GM19467 (cell line): ENCODE measurements at regions not wholly inside any gene's neighbourhood (a gene's known extent, or its start where the extent isn't known, plus 50 kb on each side); places are given as distances from the start of the nearest gene placed in this dataset.

Source experiments
- ATAC-seq: cut with Tn5 transposase; IDR thresholded peaks from one replicate; pipeline ENCODE4 v1.9.1; 2021; ENCODE audit warnings: mild to moderate bottlenecking, moderate library complexity; ENCODE audit not compliant: unreplicated experiment

DNA sequence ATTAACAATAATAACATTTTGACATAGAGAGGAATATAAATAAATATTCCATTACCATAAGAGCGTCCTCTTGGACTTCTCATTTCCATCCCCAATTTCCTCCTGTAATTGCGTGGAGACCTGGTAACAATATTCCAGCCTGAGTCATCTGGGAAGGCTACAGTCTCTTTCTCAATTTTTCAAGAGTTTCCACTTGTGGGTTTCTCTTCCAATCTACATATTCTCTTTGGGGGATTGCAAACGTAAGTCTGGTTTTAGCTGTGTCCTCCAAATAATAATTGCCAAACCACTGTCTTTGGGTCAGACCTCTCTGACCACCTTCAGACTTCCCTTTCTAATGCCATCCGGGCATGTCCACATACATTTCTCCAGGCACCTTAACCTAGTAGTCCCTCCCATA, 124.5 kb upstream of the USP24 start:
- ATAC-seq, result no peak

DNA sequence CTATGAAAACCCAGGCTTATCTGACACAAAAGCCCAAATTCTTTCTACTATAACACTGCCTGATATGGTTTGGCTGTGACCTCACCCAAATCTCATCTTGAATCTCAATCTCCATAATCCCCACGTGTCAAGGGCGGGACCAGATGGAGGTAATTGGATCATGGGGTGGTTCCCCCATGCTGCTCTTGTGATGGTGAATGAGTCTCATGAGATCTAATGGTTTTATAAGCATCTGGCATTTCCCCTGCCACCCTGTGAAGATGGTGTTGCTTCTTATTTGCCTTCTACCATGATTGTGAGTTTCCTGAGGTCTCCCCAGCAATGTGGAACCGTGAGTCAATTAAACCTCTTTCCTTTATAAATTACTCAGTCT, 123.3 kb upstream of the USP24 start:
- no peak for ATAC-seq

DNA sequence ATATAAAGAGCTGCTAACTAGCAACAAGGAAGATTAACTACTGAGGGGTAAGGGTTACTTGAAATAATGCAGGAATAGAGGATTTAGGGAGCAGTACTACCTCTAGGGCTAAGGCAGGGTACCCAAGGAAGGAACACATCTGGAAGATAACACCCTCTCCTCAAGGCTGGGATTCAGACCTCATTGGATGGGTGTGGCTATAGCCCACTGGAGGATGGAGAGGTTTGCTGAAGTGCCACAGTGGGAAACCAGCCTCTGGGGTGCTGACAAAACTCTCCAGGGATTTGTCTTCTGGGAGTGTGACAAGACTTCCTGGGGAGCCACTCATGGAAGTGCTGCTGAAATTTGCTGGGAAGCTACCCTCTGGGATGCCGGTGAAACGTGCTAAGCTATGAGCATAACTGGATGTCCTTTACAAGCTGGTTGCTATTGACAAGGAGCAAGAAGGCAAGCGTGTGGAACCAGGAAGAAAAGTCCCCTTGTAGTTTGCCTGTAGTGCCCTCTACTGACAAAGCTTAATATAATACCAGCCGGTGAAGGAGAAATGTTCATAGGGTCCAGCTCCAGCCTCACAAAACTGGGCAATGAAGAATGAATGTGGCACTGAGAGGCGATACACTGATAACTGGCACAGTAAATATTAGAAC, 122.8 kb upstream of the USP24 start:
- no peak for ATAC-seq

DNA sequence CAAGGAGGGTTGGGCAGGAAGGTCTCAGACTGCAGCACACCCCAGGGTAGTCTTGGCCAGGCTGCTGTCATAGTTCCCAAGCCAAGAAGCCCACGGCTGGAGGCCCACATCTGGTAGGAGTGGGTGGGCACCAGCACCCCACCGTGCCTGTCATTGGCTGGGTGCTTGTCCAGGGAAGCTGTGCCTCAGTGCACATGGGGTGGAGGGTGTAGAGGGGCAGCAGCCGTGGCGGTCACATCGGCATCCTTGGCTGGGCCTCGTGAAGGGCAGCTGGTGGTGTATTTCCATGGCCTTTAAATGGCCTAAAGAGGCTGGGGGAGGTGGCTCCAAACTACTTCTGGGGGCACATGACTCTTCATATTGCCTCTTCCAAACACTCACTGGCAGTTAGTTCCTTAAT, 119.6 kb upstream of the USP24 start:
- ATAC-seq, result no peak

DNA sequence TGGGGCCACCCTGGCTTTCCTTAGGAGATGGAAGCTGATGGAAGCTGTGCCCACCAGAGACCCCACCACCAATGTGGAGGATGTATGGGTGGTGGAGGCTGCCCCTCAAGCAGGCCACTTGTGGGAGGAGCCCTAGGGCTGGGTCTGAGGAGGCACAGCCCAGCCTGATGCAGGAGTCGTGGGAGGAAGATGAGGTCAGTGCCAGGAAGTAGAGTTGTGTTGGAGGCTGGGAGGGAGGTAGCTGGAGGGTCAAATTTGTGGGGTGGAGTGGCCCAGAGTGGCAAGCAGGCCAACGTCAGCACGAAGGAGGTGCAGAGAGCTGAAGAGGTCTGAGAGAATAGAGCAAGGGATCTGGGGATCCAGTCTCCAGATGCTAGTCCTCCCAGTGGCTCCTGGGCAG, 119.0 kb upstream of the USP24 start:
- ATAC-seq, result no peak

DNA sequence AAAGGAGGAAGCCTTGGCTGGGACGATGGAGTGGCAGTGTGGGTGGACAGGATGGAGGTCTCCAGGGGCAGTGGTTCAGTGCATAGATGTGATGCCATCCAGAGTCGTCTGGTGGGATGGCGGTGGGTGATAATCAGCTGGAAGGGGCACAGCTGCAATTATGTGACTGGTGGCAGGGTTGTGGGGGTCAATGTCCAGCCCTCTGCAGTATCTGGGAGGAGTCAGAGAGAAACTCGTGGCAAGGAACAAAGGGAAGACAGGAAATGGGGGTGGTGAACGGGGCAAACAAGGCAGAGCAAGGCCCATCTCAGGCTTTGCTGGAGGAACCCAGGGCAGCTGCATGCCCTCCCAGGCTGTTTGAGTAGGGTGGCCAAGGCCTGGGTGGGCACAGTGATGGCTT, 118.3 kb upstream of the USP24 start:
- no peak for ATAC-seq

DNA sequence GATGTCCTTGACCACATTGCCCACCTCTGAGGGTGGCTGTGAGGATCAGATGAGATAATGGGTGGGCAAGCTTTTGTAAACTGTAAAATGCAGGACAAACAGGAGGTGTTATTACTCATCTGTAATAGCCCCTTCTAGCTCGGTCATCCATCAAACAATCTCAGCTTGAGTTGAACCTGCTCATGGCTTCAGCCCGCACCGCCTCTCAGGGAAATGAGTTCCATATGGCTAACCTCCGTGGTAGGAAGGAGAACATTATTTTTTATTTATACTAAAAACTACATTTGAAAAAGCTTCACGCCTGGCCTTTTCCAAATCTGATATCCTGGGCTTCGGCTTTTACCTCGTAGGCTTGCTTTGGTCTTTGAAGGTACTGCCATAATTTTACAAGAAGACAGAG, 116.2 kb upstream of the USP24 start:
- ATAC-seq, result no peak

DNA sequence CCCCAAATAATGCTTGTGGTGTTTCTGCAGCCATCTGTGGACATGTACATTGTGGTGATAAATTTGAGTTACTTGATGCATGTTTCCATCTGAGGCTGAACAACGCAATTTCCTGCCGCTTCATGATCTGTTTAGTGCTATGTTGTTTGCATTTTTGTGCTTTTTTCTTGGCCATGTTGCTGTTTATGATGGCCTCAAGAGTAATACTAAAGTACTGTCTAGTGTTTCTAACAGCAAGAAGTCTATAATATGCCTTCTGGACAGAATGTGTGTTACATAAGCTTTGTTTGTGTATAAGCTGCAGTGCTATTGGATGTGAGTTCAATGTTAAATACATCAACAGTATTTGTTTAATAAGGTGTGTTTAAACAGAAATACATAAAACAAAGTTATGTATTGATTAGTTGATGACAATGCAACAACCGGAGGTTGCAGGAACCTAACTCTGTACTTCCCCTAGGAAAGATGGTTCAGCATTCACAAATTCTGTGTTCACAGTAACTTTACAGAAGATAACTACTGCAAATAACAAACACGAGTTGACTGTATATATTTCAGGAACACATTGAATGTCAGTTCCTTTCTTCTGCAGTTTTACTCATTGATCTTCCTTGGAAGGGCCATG, 114.8 kb upstream of the USP24 start:
- ATAC-seq, result no peak

DNA sequence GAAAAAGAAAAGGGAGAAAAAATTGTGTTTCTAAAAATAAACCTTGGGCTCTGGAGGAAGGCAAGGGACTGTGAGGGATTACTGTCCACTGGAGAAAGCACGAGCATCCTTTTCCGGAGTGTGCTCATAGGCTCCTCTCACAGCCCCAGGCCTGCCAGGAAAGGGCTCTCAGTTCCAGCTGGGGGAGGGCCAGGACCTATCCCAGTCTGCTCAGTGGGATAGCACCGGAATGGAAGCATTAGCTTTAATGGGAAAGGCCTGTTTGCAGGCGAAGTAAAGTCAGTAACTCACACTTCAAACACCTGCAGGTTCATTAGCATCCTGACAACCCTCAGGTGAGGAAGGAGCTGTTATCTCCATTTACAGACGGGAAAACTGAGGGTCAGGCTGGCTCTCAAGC, 113.9 kb upstream of the USP24 start:
- no peak for ATAC-seq

DNA sequence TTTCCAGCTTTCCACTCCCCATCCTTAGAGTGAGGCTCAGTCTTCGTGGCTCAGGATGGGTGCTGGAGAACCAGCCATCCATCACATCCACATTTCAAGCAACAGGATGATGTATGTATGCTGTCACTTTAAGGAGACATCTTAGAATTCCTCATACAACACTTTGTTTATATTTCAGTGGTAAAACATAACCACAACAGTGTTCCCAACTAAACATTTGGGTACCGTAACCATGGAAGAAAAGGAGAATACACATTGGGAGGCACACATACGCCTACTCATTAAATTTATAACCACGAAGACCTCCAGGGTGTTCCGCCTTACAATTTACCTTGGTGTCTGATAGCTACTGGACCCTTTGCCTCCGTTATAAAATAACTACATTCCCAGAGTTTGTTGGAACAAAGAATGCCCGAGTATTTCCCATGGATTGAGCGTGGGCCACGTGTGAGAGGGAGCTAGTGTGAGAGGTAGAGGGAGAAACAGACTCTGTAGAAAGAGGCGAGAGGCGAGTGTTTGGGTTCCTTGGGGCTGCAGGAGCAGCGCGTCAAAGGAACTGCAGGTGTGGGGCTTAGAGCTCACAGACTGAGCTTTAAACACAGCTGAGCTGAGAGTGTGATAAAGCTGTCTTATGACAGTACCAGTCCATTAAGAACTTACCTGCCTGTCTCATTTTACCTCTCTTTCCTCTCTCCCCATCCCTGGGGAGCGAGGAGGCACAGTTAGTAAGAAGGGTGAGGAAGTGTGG, 111.5 kb upstream of the USP24 start:
- no peak for ATAC-seq

DNA sequence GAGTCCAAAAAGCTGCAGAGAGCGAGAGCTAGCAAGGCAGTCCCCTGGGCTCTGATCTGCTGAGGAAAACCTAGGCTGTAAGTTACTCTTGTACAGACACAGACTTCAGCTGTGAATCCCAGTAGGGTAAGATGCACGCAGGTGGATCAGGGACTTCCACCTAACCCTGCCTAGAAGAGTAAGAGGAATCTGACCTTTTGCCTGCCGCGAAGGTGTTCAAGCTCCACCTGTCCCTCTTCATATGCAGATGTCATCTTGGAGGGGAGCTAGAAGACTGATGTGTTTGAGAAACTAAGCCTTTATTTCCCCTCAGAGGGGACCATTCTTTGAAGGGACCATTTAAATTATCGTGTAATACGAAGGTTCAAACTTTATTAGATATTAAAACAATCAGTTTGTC, 108.6 kb upstream of the USP24 start:
- ATAC-seq, result no peak

DNA sequence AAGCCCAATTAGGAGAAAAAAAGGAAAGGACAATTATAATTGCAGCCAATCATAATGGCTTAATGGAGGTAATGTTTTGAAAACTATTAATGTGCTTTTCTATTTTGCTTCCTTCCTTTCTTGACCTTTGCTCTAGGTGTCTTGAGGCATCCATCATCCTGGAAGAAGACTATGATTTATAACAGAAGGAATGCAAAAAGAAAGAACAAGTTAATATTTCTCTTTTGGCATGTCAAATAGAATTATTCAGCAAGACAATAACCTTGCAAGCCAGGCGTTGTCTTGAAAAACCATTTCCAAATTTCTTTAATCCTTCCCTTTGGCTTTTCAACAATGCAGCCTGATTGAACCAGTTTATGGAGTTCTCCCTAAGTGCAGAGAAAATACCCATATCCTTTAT, 107.7 kb upstream of the USP24 start:
- ATAC-seq, result no peak

DNA sequence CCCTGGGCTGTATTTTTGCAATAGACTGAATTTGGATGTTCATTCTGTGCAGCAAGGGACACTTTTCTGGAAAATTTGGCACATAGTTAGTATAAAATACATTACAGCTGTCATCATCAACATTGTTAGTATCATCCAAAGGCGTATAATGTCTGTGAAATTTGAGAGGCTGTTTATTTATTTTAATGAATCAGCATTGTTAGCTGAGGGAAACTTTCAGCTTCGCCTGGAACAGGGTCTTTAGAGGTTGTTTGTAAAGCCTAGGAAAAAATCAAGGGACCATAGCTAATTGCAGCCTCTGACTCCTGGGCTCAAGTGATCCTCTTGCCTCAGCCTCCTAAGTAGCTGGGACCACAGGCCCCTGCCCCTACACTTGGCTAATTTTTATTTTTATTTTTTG, 106.8 kb upstream of the USP24 start:
- no peak for ATAC-seq

DNA sequence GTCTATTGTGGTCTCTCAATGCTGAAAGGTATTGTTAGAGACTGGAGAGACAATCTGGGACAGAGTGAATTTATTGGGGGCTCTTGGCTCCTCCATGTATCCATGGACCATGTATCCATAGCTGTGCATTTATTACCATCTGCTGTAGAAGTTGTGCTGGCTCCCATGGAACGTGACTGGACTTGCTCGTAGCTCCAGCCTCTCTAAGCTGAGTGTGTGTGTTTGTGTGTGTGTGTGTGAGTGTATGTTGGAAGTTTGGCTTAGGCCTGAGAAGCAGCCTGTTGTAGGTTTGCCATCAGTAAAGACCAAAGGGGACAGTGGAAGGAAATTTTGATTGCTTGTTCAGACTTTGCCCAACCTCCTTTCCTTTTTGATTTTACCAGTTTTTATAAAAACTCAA, 105.7 kb upstream of the USP24 start:
- ATAC-seq, result no peak

DNA sequence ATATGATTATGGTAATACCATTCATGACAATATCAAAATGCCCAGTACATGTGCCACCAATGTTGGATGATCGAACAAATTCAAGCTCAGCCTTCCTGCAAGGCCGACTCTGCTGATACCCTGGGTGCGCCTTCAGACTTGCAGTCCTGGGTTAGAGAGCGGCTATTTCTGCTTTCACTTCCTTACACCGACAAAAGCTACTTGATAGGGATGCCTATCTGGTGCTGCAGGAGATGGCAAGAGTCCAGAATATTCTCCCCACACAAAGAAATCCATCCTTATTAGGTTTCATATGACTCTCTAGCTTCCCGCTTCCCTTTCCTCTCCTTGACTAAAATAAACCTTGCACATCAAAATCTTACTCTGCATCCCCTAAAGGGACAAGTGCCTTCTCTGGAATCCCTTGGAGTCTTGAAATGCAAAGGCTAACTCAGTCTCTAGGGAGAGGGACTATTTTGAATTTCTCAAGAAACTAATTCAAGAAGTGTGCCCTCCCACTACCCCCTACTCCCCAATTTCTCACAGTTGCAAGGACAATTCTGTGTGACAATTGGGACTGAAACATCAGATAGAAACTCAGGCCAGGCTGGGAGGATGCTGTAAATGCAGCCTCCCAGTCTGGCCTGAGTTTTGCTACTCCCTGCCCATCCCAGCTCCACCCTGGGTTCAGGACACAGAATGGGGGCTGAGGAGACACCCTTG, 103.1 kb upstream of the USP24 start:
- ATAC-seq, result no peak

DNA sequence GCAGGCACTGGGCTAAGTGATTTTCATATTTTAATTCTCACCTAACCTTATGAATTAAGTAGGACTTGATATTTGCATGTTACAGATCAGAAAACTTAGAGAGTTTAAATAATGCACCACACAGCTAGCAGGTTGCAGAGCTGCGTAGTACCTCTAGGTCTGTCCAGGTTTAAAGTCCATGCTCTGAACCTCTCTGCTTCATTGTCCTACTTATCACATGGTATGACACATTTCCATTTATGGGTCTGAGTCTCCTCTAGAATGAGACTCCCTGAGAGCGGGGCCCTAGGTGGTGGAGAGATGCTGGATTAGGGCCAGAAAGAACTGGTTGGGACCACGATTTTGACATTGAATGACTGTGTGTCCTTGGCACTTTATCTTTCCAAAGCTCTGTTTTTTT, 102.5 kb upstream of the USP24 start:
- ATAC-seq, result no peak

DNA sequence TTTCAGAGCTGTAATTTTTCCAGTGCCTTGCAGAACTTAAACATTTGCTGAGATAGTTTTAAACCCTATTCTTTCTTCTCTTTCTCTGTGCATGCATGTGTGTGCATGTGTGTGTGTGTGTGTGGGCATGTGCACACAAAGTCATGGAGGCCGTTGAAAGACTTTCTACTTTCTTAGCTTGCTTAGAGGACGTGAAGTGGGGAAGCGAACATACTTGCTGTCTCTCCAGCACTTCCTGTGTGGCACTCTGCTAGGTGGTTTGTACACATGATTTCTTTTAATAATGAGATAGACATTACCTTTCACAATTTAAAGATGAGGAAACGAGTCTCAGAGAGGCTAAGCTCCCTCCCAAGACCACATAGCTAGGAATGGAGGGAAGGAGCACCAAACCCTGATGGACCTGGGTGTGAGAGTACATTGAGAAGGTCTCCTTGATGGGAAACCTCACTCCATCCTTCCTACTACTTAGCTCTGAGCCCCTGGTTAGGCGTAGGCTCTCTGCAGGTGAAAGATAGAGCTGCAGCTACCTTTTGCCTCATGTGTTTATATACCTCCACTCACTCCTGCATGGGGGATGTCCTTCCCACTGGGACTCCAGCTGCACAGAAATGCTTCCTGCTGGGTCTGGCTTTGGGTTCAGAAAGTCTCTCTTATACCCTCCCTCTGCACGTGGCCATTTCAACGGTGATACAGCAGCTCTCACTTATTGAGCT, 101.9 kb upstream of the USP24 start:
- no peak for ATAC-seq

DNA sequence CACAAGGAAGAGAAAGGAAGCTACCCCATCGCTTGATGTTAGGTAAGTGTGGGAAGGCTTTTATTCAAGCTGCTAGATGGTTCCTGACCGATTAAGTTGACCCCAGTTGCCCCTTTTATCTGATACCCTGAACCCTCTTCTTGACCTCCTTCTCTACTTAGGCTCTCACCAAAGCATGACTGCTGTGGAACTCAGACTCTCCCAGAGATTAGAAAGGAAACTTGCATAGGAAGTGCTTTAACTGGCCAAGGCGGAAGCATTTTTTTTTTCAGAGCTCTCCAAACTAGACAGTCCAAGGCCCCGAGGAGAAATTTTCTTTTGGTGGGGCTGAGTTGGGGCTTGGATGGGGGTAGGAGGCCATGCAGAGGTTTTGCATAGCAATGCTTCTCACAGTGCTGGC, 101.3 kb upstream of the USP24 start:
- ATAC-seq, result no peak

DNA sequence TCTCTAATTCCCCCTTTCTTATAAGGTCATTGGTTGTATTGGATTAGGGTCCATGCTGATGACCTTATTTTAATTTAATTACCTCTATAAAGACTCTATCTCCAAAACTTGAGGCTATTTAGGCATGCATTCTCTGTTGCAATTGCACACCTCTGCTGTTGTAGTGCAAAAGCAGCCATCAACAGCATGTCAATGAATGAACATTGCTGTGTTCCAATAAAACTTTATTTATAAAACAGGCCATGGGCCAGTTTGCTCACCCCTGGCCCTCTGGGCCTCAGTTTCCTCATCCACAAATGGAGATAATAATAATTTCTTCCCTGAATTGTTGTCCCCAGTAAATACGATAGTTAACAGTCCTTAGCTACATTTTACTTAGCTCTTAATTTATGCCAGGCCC, 100.4 kb upstream of the USP24 start:
- ATAC-seq, result no peak

DNA sequence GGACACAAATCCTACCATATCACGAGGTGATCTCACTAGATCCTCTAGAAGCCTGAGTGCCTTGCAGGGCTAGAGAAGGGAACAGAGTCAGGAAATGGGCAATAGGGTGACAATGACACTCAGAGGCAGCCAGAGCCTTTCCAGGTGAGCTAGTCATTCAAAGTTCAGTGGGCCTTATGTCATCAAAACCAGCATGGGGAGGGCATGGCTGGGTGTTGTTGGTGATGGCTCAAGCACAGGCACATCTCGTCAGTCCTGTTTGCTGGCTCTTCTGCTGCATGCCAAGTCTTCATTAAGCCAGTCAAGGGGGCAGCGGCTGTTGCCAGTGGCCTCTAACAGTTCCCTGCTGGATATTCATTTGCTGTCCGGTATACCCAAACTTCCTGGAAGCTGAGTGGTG, 99.6 kb upstream of the USP24 start:
- ATAC-seq, result no peak

DNA sequence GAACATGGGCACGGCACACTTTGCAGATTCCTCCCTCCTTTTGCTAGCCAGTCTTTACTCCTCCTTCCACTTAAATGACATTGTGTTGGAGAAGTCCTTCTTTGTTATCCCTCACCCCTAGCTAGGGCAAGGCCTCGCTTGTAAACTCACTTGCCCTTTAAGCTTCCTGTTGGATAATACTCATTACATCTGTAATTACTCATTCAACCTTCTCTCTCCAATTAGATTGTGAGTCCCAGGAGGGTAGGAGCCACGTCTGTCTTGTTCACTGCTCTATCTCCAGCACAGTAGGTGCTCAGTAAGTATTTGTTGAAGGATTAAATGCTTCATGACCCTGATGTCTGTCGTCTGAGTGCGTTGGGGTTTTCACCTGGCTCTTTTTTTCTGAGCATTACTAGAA, 98.7 kb upstream of the USP24 start:
- no peak for ATAC-seq
